ENCODE measurements at regions not wholly inside any gene's neighbourhood (a gene's known extent, or its start where the extent isn't known, plus 50 kb on each side); places are given as distances from the start of the nearest gene placed in this dataset.

DNA sequence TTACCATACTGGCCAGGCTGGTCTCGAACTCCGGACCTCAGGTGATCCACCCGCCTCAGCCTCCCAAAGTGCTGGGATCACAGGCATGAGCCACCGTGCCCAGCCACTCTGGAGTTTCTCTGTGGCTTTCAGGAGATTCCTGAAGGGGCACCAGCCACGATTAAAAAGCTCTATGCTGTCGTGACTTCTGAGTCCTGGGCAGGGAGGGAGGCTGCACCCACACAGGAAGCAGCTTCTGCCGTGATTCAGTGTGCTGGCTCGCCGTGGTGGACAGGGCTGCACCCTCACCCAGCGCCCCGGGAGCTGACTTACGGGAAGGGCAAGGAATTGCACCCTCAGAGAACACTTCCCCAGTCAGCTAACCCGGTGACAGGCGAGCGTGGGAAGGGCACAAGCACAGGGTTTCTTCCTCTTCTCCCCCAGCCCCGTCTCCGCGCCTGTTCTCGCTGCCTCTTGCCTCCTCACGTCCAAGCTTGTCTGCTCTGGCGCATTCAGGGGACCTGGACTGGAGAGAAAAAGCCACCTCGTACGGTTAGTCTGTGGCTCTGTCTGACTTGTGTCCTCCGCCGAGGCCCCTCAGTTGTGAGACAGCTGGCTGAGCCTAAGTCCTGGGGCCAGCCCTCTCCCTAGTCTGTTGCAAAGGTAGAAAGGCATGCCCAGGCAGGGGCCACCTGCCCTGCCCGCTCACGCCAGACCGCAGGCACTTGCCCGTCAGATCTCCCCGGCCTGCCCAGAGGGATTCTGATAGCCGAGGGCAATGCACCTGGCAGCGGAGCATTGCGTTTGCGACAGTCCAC, 145.0 kb downstream of the SEC14L1 start (continued):
- TF ChIP-seq BCL11A (IDR thresholded peaks at IDR 0.05; ENCODE audit: low read depth in 2 of 2, low read length in 2 of 2): no peak
- no peak for TF ChIP-seq YY1 (IDR thresholded peaks at IDR 0.05; ENCODE audit: low read depth, low read length)
